Coronary artery (tissue), 2 donors: ENCODE measurements at regions not wholly inside any gene's neighbourhood (a gene's known extent, or its start where the extent isn't known, plus 50 kb on each side); places are given as distances from the start of the nearest gene placed in this dataset.

Experiments
- DNase-seq: peaks from one replicate; pipeline ENCODE4 v3.0.0-alpha.2; 2017; ENCODE audit warnings: low spot score
- H3K27ac ChIP-seq, 2 donors: fragments of 200-600 bp; sonication (generic); one replicate each; pipeline ENCODE4 v1.5.1; 2016 to 2019
- H3K4me3 ChIP-seq: fragments of 200-600 bp; sonication (generic); 2 replicates; pipeline ENCODE4 v1.5.1; 2016; ENCODE audit warnings: mild to moderate bottlenecking, moderate library complexity
- CTCF ChIP-seq: fragments of 200-600 bp; sonication (generic); IDR thresholded peaks from one replicate; pipeline ENCODE4 v1.5.1; 2019; ENCODE audit warnings: antibody characterized with exemption

- no peak for TF ChIP-seq CTCF
- DNase-seq = no peak
- Histone ChIP-seq H3K4me3 (no peak overlapping the region), H3K27ac (no peak overlapping the region)
Measured at GRCh38 chr3:157769378-157769777, 266.2 kb upstream of the VEPH1 start.

- no peak for DNase-seq
- no peak overlapping the region for H3K4me3 ChIP-seq
- H3K27ac ChIP-seq = no peak overlapping the region
- TF ChIP-seq CTCF = no peak
Measured at GRCh38 chr3:157767607-157768006, 264.4 kb upstream of the VEPH1 start.

- no peak overlapping the region for H3K4me3 ChIP-seq
- TF ChIP-seq CTCF = no peak
- no peak overlapping the region for H3K27ac ChIP-seq
- DNase-seq = no peak
Measured at GRCh38 chr3:157763644-157764043, 260.4 kb upstream of the VEPH1 start.

- H3K4me3 ChIP-seq = no peak overlapping the region
- no peak overlapping the region for H3K27ac ChIP-seq
- no peak for DNase-seq
- TF ChIP-seq CTCF = no peak
Measured at GRCh38 chr3:157759311-157759710, 256.1 kb upstream of the VEPH1 start.

GRCh38 chr3:157755233-157755632 lies 252.0 kb upstream of the VEPH1 start:
- no peak overlapping the region for H3K27ac ChIP-seq
- no peak for TF ChIP-seq CTCF
- DNase-seq = no peak
- H3K4me3 ChIP-seq = no peak overlapping the region

- no peak for TF ChIP-seq CTCF
- Histone ChIP-seq H3K27ac (no peak overlapping the region), H3K4me3 (no peak overlapping the region)
- no peak for DNase-seq
Measured at GRCh38 chr3:157754451-157754850, 251.2 kb upstream of the VEPH1 start.

- no peak for TF ChIP-seq CTCF
- no peak overlapping the region for H3K27ac ChIP-seq
- DNase-seq = no peak
- H3K4me3 ChIP-seq = no peak overlapping the region
Measured at GRCh38 chr3:157753787-157754136, 250.5 kb upstream of the VEPH1 start.
